ENCODE measurements at regions not wholly inside any gene's neighbourhood (a gene's known extent, or its start where the extent isn't known, plus 50 kb on each side); places are given as distances from the start of the nearest gene placed in this dataset.

- H3K4me3 ChIP-seq (ENCODE audit: low read depth, low read length): no peak overlapping the region
- DNase-seq (ENCODE audit: low read depth): peak; percentile 53
- TF ChIP-seq POLR2A (IDR thresholded peaks at IDR 0.05; ENCODE audit: extremely low read depth, insufficient read length) (no peak), MYC (IDR thresholded peaks at IDR 0.05; ENCODE audit: low read depth, low read length) (no peak), MAX (IDR thresholded peaks at IDR 0.05; ENCODE audit: low read depth, low read length) (no peak)
These were observed 85.9 kb upstream of the NCOR2 start for GRCh38 chr12:124653169-124653931.

- H3K4me3 ChIP-seq (ENCODE audit: low read depth, low read length): no peak overlapping the region
- TF ChIP-seq CTCF (IDR thresholded peaks at IDR 0.05; ENCODE audit: low read depth, low read length): peak; percentile 11
- no peak for TF ChIP-seq MAX (IDR thresholded peaks at IDR 0.05; ENCODE audit: low read depth, low read length)
- no peak for DNase-seq (ENCODE audit: low read depth)
These were observed 85.2 kb upstream of the NCOR2 start for GRCh38 chr12:124652661-124653060.

GRCh38 chr12:124651516-124652273, 84.3 kb upstream of the NCOR2 start:
- no peak for DNase-seq (ENCODE audit: low read depth)
- TF ChIP-seq MAX (IDR thresholded peaks at IDR 0.05; ENCODE audit: low read depth, low read length): no peak
- TF ChIP-seq CTCF (IDR thresholded peaks at IDR 0.05; ENCODE audit: low read depth, low read length): no peak
- TF ChIP-seq MYC (IDR thresholded peaks at IDR 0.05; ENCODE audit: low read depth, low read length): no peak
- no peak for TF ChIP-seq POLR2A (IDR thresholded peaks at IDR 0.05; ENCODE audit: extremely low read depth, insufficient read length)
- H3K4me3 ChIP-seq (ENCODE audit: low read depth, low read length): no peak overlapping the region

- H3K4me3 ChIP-seq (ENCODE audit: low read depth, low read length): no peak overlapping the region
- TF ChIP-seq CTCF (IDR thresholded peaks at IDR 0.05; ENCODE audit: low read depth, low read length): no peak
- no peak for TF ChIP-seq MYC (IDR thresholded peaks at IDR 0.05; ENCODE audit: low read depth, low read length)
- no peak for TF ChIP-seq POLR2A (IDR thresholded peaks at IDR 0.05; ENCODE audit: extremely low read depth, insufficient read length)
- DNase-seq (ENCODE audit: low read depth): no peak
These were observed 83.5 kb upstream of the NCOR2 start for GRCh38 chr12:124650912-124651311.

GRCh38 chr12:124648710-124649384, 81.4 kb upstream of the NCOR2 start:
- DNase-seq (ENCODE audit: low read depth): no peak
- H3K4me3 ChIP-seq (ENCODE audit: low read depth, low read length): no peak overlapping the region
- no peak for TF ChIP-seq POLR2A (IDR thresholded peaks at IDR 0.05; ENCODE audit: extremely low read depth, insufficient read length)
- TF ChIP-seq CTCF (IDR thresholded peaks at IDR 0.05; ENCODE audit: low read depth, low read length): no peak
- TF ChIP-seq MYC (IDR thresholded peaks at IDR 0.05; ENCODE audit: low read depth, low read length): no peak
- no peak for TF ChIP-seq MAX (IDR thresholded peaks at IDR 0.05; ENCODE audit: low read depth, low read length)

GRCh38 chr12:124647316-124647715, 79.9 kb upstream of the NCOR2 start:
- H3K4me3 ChIP-seq (ENCODE audit: low read depth, low read length): no peak overlapping the region
- TF ChIP-seq MYC (IDR thresholded peaks at IDR 0.05; ENCODE audit: low read depth, low read length): no peak
- TF ChIP-seq MAX (IDR thresholded peaks at IDR 0.05; ENCODE audit: low read depth, low read length): no peak
- TF ChIP-seq POLR2A (IDR thresholded peaks at IDR 0.05; ENCODE audit: extremely low read depth, insufficient read length): no peak
- no peak for TF ChIP-seq CTCF (IDR thresholded peaks at IDR 0.05; ENCODE audit: low read depth, low read length)
- no peak for DNase-seq (ENCODE audit: low read depth)

All from NB4 (cell line).